ENCODE measurements at regions not wholly inside any gene's neighbourhood (a gene's known extent, or its start where the extent isn't known, plus 50 kb on each side); places are given as distances from the start of the nearest gene placed in this dataset.
"Not testable (repeated sequence)": the region's sequence is repeated elsewhere in the genome, so short reads cannot be mapped to it uniquely, and the experiment has no call there.

- not testable (repeated sequence) for DNase-seq (ENCODE audit: low spot score)
Observed at GRCh38 chr3:168779970-168780645, 684.4 kb upstream of the GOLIM4 start.

GRCh38 chr3:168753724-168754123 lies 658.0 kb upstream of the GOLIM4 start:
- no peak for DNase-seq (ENCODE audit: low spot score)

- no peak for DNase-seq (ENCODE audit: low spot score)
Observed at GRCh38 chr3:168752339-168752738, 656.6 kb upstream of the GOLIM4 start.

GRCh38 chr3:168747697-168748096 lies 652.0 kb upstream of the GOLIM4 start:
- no peak for DNase-seq (ENCODE audit: low spot score)

- DNase-seq (ENCODE audit: low spot score): no peak
Observed at GRCh38 chr3:168738527-168739325, 643.0 kb upstream of the GOLIM4 start.

- no peak for DNase-seq (ENCODE audit: low spot score)
Observed at GRCh38 chr3:168736202-168736601, 640.5 kb upstream of the GOLIM4 start.

GRCh38 chr3:168730073-168730472 lies 634.3 kb upstream of the GOLIM4 start:
- no peak for DNase-seq (ENCODE audit: low spot score)

GRCh38 chr3:168722091-168722490 lies 626.4 kb upstream of the GOLIM4 start:
- DNase-seq (ENCODE audit: low spot score): no peak

GRCh38 chr3:168714609-168715240 lies 619.0 kb upstream of the GOLIM4 start:
- no peak for DNase-seq (ENCODE audit: low spot score)

GRCh38 chr3:168709073-168709472 lies 613.3 kb upstream of the GOLIM4 start:
- DNase-seq (ENCODE audit: low spot score): no peak

- DNase-seq (ENCODE audit: low spot score): no peak
Observed at GRCh38 chr3:168707900-168708299, 612.2 kb upstream of the GOLIM4 start.

- DNase-seq (ENCODE audit: low spot score): no peak
Observed at GRCh38 chr3:168705412-168705811, 609.7 kb upstream of the GOLIM4 start.

- DNase-seq (ENCODE audit: low spot score): no peak
Observed at GRCh38 chr3:168696051-168696450, 600.3 kb upstream of the GOLIM4 start.

GRCh38 chr3:168693870-168694269 lies 598.1 kb upstream of the GOLIM4 start:
- DNase-seq (ENCODE audit: low spot score): no peak

GRCh38 chr3:168688267-168688666 lies 592.5 kb upstream of the GOLIM4 start:
- no peak for DNase-seq (ENCODE audit: low spot score)

GRCh38 chr3:168684519-168684918 lies 588.8 kb upstream of the GOLIM4 start:
- no peak for DNase-seq (ENCODE audit: low spot score)

GRCh38 chr3:168678730-168679129 lies 583.0 kb upstream of the GOLIM4 start:
- DNase-seq (ENCODE audit: low spot score): no peak

- no peak for DNase-seq (ENCODE audit: low spot score)
Observed at GRCh38 chr3:168671091-168671490, 575.4 kb upstream of the GOLIM4 start.

GRCh38 chr3:168660879-168661657 lies 565.3 kb upstream of the GOLIM4 start:
- DNase-seq (ENCODE audit: low spot score): not testable (repeated sequence)

- DNase-seq (ENCODE audit: low spot score): peak; percentile 6
Observed at GRCh38 chr3:168659015-168659414, 563.3 kb upstream of the GOLIM4 start.

GRCh38 chr3:168655611-168656010 lies 559.9 kb upstream of the GOLIM4 start:
- no peak for DNase-seq (ENCODE audit: low spot score)

- DNase-seq (ENCODE audit: low spot score): no peak
Observed at GRCh38 chr3:168654700-168655099, 559.0 kb upstream of the GOLIM4 start.

Data from COLO829 (cell line).